COLO668 (cell line): ENCODE measurements at regions not wholly inside any gene's neighbourhood (a gene's known extent, or its start where the extent isn't known, plus 50 kb on each side); places are given as distances from the start of the nearest gene placed in this dataset.
"Not testable (repeated sequence)": the region's sequence is repeated elsewhere in the genome, so short reads cannot be mapped to it uniquely, and the experiment has no call there.

Experiments
- DNase-seq: peaks from one replicate; lab custom pipeline; 2025; ENCODE audit not compliant: unreplicated experiment; lab: John Stamatoyannopoulos, UW

GRCh38 chr3:74287557-74287956, 326.9 kb downstream of the CNTN3 start:
- no peak for DNase-seq

- DNase-seq: no peak
Measured at GRCh38 chr3:74282202-74282601, 332.3 kb downstream of the CNTN3 start.

GRCh38 chr3:74281705-74282104, 332.8 kb downstream of the CNTN3 start:
- DNase-seq: no peak

GRCh38 chr3:74273555-74274402, 340.7 kb downstream of the CNTN3 start:
- DNase-seq: no peak

- no peak for DNase-seq
Measured at GRCh38 chr3:74273091-74273490, 341.4 kb downstream of the CNTN3 start.

- DNase-seq: no peak
Measured at GRCh38 chr3:74271541-74271940, 342.9 kb downstream of the CNTN3 start.

- no peak for DNase-seq
Measured at GRCh38 chr3:74269689-74270088, 344.8 kb downstream of the CNTN3 start.

GRCh38 chr3:74268753-74269152, 345.7 kb downstream of the CNTN3 start:
- DNase-seq: no peak

GRCh38 chr3:74267588-74268184, 346.8 kb downstream of the CNTN3 start:
- DNase-seq: no peak

- DNase-seq: no peak
Measured at GRCh38 chr3:74267131-74267530, 347.3 kb downstream of the CNTN3 start.

- DNase-seq: no peak
Measured at GRCh38 chr3:74265069-74265468, 349.4 kb downstream of the CNTN3 start.

- DNase-seq: no peak
Measured at GRCh38 chr3:74263031-74263430, 351.4 kb downstream of the CNTN3 start.

- no peak for DNase-seq
Measured at GRCh38 chr3:74233091-74233490, 381.4 kb downstream of the CNTN3 start.

- no peak for DNase-seq
Measured at GRCh38 chr3:74217467-74217866, 397.0 kb downstream of the CNTN3 start.

GRCh38 chr3:74214286-74214685, 400.2 kb downstream of the CNTN3 start:
- DNase-seq: no peak

GRCh38 chr3:74210739-74211138, 403.7 kb downstream of the CNTN3 start:
- no peak for DNase-seq

GRCh38 chr3:74200952-74201351, 413.5 kb downstream of the CNTN3 start:
- DNase-seq: peak; percentile 8

- DNase-seq: not testable (repeated sequence)
Measured at GRCh38 chr3:74178664-74179063, 435.8 kb downstream of the CNTN3 start.

- no peak for DNase-seq
Measured at GRCh38 chr3:74173090-74173489, 441.4 kb downstream of the CNTN3 start.

GRCh38 chr3:74167926-74168325, 446.5 kb downstream of the CNTN3 start:
- no peak for DNase-seq

- DNase-seq: no peak
Measured at GRCh38 chr3:74165211-74165610, 449.2 kb downstream of the CNTN3 start.

- no peak for DNase-seq
Measured at GRCh38 chr3:74149466-74149865, 465.0 kb downstream of the CNTN3 start.

- no peak for DNase-seq
Measured at GRCh38 chr3:74145277-74145676, 469.2 kb downstream of the CNTN3 start.
